Esophagus muscularis mucosa (tissue), 4 donors: ENCODE measurements at regions not wholly inside any gene's neighbourhood (a gene's known extent, or its start where the extent isn't known, plus 50 kb on each side); places are given as distances from the start of the nearest gene placed in this dataset.

Experiments used
- EP300 ChIP-seq: sonication (generic); formaldehyde crosslinking; IDR thresholded peaks from one replicate; pipeline ENCODE4 v1.6.1; 2017; ENCODE audit warnings: antibody characterized with exemption
- POLR2A ChIP-seq: fragments of 450-650 bp; IDR thresholded peaks from one replicate; pipeline ENCODE4 v1.6.1; 2017; ENCODE audit warnings: antibody characterized with exemption, moderate library complexity, mild to moderate bottlenecking, low read depth
- TF ChIP-seq, protein P1 (sequence below), 3 experiments: fragments of 200-600 bp in 2 of 3; fragments of 450-650 bp in 1 of 3; sonication (generic) in 2 of 3; IDR thresholded peaks; one replicate each; pipeline ENCODE4 v1.5.1; 2017 to 2019; ENCODE audit warnings: antibody characterized with exemption in 3 of 3, mild to moderate bottlenecking in 2 of 3, moderate library complexity in 1 of 3

DNA sequence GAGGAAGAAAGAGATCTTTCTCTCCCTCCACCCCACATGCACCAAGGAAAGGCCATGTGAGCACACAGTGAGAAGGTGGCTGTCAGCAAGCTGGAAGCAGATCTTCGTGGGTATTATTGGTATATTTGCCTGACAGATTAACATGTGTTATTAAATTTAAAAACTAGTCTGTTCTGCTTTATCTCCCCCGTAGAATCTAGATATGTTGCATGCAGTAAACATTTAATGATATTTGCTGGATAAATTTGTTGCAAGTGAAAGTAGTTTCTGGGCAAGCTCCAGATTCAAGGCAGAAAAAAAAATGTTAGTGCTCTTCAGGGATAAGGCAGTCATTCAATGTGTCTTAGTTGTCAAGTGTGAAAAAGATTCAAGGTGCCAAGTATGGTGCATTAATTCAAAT lies 215.0 kb upstream of the TAS2R1 start:
- TF ChIP-seq, protein P1, sequence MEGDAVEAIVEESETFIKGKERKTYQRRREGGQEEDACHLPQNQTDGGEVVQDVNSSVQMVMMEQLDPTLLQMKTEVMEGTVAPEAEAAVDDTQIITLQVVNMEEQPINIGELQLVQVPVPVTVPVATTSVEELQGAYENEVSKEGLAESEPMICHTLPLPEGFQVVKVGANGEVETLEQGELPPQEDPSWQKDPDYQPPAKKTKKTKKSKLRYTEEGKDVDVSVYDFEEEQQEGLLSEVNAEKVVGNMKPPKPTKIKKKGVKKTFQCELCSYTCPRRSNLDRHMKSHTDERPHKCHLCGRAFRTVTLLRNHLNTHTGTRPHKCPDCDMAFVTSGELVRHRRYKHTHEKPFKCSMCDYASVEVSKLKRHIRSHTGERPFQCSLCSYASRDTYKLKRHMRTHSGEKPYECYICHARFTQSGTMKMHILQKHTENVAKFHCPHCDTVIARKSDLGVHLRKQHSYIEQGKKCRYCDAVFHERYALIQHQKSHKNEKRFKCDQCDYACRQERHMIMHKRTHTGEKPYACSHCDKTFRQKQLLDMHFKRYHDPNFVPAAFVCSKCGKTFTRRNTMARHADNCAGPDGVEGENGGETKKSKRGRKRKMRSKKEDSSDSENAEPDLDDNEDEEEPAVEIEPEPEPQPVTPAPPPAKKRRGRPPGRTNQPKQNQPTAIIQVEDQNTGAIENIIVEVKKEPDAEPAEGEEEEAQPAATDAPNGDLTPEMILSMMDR (IDR thresholded peaks at IDR 0.05): no peak
- TF ChIP-seq POLR2A: no peak
- TF ChIP-seq EP300: no peak
